Transverse colon (tissue), 4 donors: ENCODE measurements at regions not wholly inside any gene's neighbourhood (a gene's known extent, or its start where the extent isn't known, plus 50 kb on each side); places are given as distances from the start of the nearest gene placed in this dataset.

Experiments used
- POLR2A ChIP-seq: fragments of 450-650 bp; IDR thresholded peaks from one replicate; pipeline ENCODE4 v1.6.1; 2016; ENCODE audit warnings: antibody characterized with exemption, mild to moderate bottlenecking, moderate library complexity
- POLR2AphosphoS5 ChIP-seq, 3 donors: sonication (generic); formaldehyde crosslinking; IDR thresholded peaks; one replicate each; pipeline ENCODE4 v1.6.1; 2016; ENCODE audit warnings: antibody characterized with exemption in 3 of 3
- TF ChIP-seq, protein P1 (sequence below), 5 experiments: fragments of 200-600 bp in 3 of 5; fragments of 450-650 bp in 2 of 5; sonication (generic) in 3 of 5; IDR thresholded peaks; 1 replicate in 2 of 5; 2 replicates in 3 of 5; pipeline ENCODE4 v1.5.1; 2016 to 2017; ENCODE audit warnings: antibody characterized with exemption in 5 of 5, inconsistent platforms in 3 of 5, mild to moderate bottlenecking in 2 of 5, moderate library complexity in 1 of 5

GRCh38 chr11:119995730-119996491 lies 142.0 kb downstream of the TRIM29 start:
- TF ChIP-seq POLR2A (no peak), POLR2AphosphoS5 (IDR thresholded peaks at IDR 0.05) (no peak)
- TF ChIP-seq, protein P1, sequence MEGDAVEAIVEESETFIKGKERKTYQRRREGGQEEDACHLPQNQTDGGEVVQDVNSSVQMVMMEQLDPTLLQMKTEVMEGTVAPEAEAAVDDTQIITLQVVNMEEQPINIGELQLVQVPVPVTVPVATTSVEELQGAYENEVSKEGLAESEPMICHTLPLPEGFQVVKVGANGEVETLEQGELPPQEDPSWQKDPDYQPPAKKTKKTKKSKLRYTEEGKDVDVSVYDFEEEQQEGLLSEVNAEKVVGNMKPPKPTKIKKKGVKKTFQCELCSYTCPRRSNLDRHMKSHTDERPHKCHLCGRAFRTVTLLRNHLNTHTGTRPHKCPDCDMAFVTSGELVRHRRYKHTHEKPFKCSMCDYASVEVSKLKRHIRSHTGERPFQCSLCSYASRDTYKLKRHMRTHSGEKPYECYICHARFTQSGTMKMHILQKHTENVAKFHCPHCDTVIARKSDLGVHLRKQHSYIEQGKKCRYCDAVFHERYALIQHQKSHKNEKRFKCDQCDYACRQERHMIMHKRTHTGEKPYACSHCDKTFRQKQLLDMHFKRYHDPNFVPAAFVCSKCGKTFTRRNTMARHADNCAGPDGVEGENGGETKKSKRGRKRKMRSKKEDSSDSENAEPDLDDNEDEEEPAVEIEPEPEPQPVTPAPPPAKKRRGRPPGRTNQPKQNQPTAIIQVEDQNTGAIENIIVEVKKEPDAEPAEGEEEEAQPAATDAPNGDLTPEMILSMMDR (IDR thresholded peaks at IDR 0.05), result no peak
